B cell (primary cell): ENCODE measurements at regions not wholly inside any gene's neighbourhood (a gene's known extent, or its start where the extent isn't known, plus 50 kb on each side); places are given as distances from the start of the nearest gene placed in this dataset.

Experiments used
- EZH2 ChIP-seq: IDR thresholded peaks from 2 replicates; pipeline ENCODE4 v1.6.1; 2012; ENCODE audit warnings: borderline replicate concordance, low read depth, mild to moderate bottlenecking, moderate library complexity, low read length; ENCODE audit not compliant: insufficient read depth, poor library complexity, severe bottlenecking
- TF ChIP-seq, protein P1 (sequence below): fragments of 200-600 bp; IDR thresholded peaks from one replicate; pipeline ENCODE4 v1.8.0; 2022; ENCODE audit warnings: antibody characterized with exemption, mild to moderate bottlenecking

DNA sequence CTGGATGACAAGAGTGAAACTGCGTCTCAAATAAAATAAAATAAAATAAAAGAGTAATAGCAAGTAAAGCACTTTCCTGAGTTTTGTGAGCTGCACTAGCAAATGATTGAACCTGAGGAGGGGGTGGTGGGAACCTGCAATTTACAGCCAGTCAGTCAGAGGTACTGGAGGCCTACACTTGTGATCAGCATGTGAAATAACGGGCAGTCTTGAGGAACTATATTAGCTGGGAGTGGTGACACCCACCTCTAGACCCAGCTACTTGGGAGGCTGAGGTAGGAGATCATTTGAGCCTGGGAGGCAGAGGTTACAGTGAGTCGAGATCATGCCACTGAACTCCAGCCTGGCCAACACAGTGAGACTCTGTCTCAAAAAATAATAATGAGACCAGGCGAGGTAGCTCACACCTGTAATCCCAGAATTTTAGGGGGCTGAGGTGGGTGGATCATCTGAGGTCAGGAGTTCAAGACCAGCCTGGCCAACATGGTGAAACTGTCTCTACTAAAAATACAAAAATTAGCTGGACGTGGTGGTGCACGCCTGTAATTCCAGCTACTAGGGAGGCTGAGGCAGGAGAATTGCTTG is 537.1 kb upstream of the HTR2C start:
- TF ChIP-seq EZH2: no peak
- TF ChIP-seq, protein P1, sequence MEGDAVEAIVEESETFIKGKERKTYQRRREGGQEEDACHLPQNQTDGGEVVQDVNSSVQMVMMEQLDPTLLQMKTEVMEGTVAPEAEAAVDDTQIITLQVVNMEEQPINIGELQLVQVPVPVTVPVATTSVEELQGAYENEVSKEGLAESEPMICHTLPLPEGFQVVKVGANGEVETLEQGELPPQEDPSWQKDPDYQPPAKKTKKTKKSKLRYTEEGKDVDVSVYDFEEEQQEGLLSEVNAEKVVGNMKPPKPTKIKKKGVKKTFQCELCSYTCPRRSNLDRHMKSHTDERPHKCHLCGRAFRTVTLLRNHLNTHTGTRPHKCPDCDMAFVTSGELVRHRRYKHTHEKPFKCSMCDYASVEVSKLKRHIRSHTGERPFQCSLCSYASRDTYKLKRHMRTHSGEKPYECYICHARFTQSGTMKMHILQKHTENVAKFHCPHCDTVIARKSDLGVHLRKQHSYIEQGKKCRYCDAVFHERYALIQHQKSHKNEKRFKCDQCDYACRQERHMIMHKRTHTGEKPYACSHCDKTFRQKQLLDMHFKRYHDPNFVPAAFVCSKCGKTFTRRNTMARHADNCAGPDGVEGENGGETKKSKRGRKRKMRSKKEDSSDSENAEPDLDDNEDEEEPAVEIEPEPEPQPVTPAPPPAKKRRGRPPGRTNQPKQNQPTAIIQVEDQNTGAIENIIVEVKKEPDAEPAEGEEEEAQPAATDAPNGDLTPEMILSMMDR: no peak
